ENCODE measurements at regions not wholly inside any gene's neighbourhood (a gene's known extent, or its start where the extent isn't known, plus 50 kb on each side); places are given as distances from the start of the nearest gene placed in this dataset.

DNA sequence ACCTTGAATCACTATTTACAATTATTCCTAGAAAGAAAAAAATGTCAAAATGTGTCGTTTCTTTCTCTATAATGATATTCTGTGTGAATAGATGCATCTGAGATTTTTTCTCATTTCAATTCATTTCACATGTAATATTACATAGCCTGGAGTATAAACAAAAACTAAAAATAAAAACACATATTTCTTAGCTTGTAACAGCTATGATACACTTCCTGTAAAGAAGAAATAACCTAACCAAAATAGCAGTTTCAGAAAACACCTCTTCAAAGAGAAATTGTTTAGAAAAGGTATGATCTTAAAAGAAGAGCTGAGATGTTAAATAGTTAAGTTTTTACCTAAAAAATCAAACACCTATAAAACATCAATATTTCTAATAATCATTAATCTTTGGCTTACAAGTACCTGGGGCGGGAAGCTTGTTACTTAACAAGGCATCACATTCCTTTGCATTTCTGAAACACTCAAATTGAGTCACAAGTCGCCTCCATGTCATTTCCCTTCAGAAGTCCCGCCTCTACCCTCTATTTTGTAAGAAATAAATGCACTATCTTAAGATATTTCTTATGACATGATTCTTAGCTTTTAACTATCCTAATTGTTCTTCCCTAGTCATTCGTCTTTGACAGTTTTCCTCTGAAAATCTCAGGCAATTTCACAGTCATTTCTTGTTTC, 76.5 kb downstream of the PCDH18 start:
- TF ChIP-seq, protein P1, sequence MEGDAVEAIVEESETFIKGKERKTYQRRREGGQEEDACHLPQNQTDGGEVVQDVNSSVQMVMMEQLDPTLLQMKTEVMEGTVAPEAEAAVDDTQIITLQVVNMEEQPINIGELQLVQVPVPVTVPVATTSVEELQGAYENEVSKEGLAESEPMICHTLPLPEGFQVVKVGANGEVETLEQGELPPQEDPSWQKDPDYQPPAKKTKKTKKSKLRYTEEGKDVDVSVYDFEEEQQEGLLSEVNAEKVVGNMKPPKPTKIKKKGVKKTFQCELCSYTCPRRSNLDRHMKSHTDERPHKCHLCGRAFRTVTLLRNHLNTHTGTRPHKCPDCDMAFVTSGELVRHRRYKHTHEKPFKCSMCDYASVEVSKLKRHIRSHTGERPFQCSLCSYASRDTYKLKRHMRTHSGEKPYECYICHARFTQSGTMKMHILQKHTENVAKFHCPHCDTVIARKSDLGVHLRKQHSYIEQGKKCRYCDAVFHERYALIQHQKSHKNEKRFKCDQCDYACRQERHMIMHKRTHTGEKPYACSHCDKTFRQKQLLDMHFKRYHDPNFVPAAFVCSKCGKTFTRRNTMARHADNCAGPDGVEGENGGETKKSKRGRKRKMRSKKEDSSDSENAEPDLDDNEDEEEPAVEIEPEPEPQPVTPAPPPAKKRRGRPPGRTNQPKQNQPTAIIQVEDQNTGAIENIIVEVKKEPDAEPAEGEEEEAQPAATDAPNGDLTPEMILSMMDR (conservative IDR thresholded peaks at IDR 0.05; ENCODE audit: low read depth, low read length): no peak
- no peak for TF ChIP-seq EZH2 (IDR thresholded peaks at IDR 0.05; ENCODE audit: low read length, unreplicated experiment)
- TF ChIP-seq EZH2phosphoT487 (IDR thresholded peaks at IDR 0.05; ENCODE audit: borderline replicate concordance, low read length): no peak
